ENCODE measurements at regions not wholly inside any gene's neighbourhood (a gene's known extent, or its start where the extent isn't known, plus 50 kb on each side); places are given as distances from the start of the nearest gene placed in this dataset.

GRCh38 chr20:46816097-46816496, 78.5 kb upstream of the EYA2 start:
- TF ChIP-seq CTCF (IDR thresholded peaks at IDR 0.05; ENCODE audit: insufficient read depth, low read length) (no peak), GABPA (IDR thresholded peaks at IDR 0.05; ENCODE audit: low read depth) (no peak), REST (IDR thresholded peaks at IDR 0.05; ENCODE audit: insufficient replicate concordance, low read depth) (no peak), POLR2AphosphoS5 (IDR thresholded peaks at IDR 0.05; ENCODE audit: low read depth) (no peak), SPI1 (IDR thresholded peaks at IDR 0.05; ENCODE audit: borderline replicate concordance, low read depth) (no peak)
